ENCODE measurements at regions not wholly inside any gene's neighbourhood (a gene's known extent, or its start where the extent isn't known, plus 50 kb on each side); places are given as distances from the start of the nearest gene placed in this dataset.
A peak's percentile ranks its signal among the peaks of the same experiment; 100 is the strongest.

DNA sequence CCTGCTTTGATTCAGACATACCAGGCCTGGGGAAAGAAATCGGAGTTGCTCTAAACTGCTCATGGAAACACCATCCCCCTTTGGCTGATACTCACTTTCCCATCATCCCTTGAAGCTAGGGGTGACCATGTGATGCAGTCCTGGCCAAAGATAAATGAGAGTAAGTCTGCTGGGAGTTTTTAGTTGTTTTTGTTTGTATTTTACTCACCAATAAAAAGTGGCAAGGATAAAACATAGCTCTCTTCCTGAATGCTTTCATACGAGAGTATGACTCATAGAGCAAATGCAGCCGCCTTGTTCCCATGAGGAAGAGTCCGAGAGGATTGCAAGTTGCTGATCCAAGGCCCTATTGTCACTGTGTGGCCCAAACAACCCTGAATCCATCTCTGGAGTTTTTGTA lies 126.4 kb upstream of the TMEM132C start:
- peak; percentile 11 for DNase-seq (ENCODE audit: low spot score)

DNA sequence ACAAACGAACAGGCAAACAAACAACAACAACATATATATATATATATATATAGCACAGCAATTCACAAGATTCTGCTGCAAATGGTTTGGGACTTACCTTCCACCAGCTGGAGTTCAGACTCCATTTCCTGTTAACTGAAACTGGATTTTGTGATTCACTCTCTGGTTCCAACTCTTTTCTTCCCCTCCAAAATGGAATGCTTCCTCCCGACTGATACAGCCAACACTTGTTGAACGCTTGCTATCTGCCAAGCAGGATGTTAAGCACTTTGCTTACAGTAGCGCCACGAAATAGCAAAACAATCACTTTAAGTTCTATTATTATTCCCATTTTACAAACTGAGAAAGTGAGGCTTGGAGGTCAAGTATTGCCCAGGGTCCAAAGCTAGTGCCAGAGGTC lies 116.0 kb upstream of the TMEM132C start:
- DNase-seq (ENCODE audit: low spot score): no peak

GRCh38 chr12:128155571-128155970 lies 111.4 kb upstream of the TMEM132C start:
- no peak for DNase-seq (ENCODE audit: low spot score)

GRCh38 chr12:128163086-128163485 lies 103.9 kb upstream of the TMEM132C start:
- DNase-seq (ENCODE audit: low spot score): no peak

DNA sequence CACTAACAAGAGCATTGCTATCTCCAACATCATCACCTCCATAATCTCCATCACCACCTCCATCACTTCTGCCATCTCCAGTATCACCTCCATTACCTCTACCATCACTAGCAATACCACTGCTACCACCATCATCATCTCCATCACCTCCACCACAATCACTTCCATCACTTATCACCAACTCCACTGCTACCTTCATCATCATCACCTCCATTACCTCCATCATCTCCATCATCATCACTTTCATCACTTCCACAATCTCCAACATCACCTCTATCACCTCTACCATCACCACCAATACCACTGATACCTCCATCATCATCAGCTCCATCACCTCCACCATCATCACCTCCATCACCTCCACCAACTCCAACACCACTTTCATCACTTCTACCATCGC lies 102.4 kb upstream of the TMEM132C start:
- DNase-seq (ENCODE audit: low spot score): no peak

DNA sequence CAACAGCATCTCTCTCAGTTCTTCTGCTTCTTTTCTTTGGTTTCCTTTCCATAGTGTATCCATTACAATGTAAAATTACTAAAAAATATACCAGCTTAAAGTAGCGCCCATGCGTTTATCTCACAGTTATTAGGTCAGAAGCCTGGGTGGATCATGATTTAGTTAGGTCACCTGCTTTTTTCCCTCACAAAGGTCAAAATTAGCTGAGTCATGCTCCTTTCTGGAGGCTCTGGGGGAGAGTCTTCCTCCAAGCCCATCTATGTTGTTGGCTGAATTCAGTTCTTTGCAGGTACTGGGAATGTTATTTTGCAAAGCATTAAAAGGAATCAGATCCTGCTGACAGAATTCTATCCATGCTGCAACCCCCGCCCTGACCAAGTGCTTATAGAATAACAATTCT lies 101.6 kb upstream of the TMEM132C start:
- DNase-seq (ENCODE audit: low spot score): no peak

- DNase-seq (ENCODE audit: low spot score): no peak
Measured at GRCh38 chr12:128168273-128168672, 98.7 kb upstream of the TMEM132C start.

DNA sequence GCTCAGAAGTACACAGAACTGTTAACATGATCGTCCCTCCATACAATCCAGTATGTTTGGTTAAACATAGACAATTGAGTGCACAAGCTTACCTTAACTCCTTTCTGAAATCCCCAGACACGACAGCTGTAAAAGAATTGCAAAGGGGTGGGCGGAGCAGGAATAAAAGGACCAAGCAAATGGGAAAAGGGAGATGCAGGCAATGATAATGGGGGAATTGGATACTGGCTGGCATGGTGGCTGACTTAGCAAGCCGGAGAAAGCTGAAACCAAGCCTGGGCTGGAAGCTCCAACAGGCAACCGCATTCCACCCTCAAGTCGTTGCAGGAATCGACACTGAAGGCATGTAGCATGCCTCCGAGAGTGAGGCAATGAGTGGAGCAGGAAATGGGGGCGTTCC lies 96.8 kb upstream of the TMEM132C start:
- no peak for DNase-seq (ENCODE audit: low spot score)

- DNase-seq (ENCODE audit: low spot score): peak; percentile 50
Measured at GRCh38 chr12:128178565-128178964, 88.4 kb upstream of the TMEM132C start.

- peak; percentile 74 for DNase-seq (ENCODE audit: low spot score)
Measured at GRCh38 chr12:128178966-128179365, 88.0 kb upstream of the TMEM132C start.

- no peak for DNase-seq (ENCODE audit: low spot score)
Measured at GRCh38 chr12:128180166-128180565, 86.8 kb upstream of the TMEM132C start.

DNA sequence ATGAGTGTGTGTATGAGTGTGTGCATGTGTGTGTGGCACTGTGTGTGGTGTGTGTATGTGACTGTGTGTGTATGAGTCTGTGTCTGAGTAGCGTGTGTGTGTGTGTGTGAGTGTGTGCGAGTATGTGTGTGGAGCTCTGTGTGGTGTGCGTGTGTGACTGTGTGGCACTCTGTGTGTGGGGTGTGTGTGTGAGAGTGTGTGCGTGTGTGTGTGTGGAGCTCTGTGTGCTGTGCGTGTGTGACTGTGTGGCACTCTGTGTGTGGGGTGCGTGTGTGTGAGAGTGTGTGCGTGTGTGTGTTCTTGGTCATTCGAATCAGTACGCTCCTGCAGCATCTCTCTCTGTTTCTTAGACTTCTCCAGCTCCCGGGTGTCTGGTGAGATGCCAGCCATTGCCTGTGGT lies 76.9 kb upstream of the TMEM132C start:
- DNase-seq (ENCODE audit: low spot score): no peak

- DNase-seq (ENCODE audit: low spot score): no peak
Measured at GRCh38 chr12:128190614-128191013, 76.4 kb upstream of the TMEM132C start.

- DNase-seq (ENCODE audit: low spot score): no peak
Measured at GRCh38 chr12:128191380-128191779, 75.6 kb upstream of the TMEM132C start.

GRCh38 chr12:128204711-128205110 lies 62.3 kb upstream of the TMEM132C start:
- DNase-seq (ENCODE audit: low spot score): no peak

DNA sequence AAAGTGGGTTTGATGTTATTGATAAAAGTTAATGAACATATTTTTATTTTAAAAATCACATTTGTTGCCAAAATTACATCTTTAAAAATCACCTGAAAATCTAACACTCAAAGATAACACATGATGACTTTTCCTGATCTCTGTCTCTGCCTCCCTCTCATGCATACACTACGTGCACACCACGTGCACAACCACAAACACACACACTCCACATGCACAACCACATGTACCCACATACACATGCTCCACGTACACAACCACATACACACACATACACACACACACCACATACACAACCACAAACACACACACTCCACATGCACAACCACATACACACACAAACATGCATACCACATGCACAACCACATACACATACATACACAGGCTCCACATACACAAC lies 61.8 kb upstream of the TMEM132C start:
- no peak for DNase-seq (ENCODE audit: low spot score)

DNA sequence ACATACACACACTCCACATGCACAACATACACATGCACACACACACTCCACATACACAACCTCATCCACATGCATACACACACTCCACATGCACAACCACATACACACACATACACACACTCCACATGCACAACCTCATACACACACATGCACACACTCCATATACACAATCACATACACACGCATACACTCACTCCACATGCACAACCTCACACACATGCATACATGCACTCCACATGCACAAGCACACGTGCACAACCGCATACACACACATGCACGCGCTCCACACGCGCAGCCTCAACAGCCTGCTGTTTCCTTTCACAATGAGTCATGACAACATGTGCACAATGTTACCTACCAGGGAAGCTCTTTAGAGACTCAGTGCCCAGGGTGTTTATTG lies 61.2 kb upstream of the TMEM132C start:
- DNase-seq (ENCODE audit: low spot score): no peak
